ENCODE measurements at regions not wholly inside any gene's neighbourhood (a gene's known extent, or its start where the extent isn't known, plus 50 kb on each side); places are given as distances from the start of the nearest gene placed in this dataset.

Small RNAs in the stretch of these regions (small RNA-seq; reads per million reads assigned to genes)
- 0 reads per million in 2 experiments for gene AL390838.2
